ENCODE measurements at regions not wholly inside any gene's neighbourhood (a gene's known extent, or its start where the extent isn't known, plus 50 kb on each side); places are given as distances from the start of the nearest gene placed in this dataset.

DNA sequence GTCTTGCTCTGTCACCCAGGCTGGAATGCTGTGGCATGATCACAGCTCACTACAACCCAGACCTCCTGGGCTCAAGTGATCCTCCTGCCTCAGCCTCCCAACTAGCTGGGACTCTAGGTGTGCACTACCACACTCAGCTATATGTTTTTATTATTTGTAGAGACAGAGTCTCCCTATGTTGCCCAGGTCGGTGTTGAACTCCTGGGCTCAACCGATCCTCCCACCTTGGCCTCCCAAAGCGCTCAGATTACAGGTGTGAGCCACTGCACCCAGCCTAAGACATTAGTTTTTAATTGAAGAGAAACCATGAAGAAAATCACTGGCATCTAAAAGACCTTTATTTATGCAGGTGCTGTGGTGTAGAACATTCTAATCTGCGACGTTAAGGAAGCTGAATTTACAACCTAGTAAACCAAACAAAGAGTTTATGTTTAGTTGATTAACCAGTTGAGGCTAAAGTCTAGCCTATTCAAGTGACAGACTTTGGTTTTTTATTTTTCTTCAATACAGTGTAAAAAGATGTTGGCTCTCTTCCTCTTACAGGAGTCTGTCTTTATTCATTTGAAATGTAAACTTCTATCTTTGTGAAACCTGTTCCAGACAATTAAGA, 52.5 kb upstream of the NBL1 start:
- no peak overlapping the region for H3K27ac ChIP-seq
- POLR2A ChIA-PET (ENCODE audit: low non-redundant PET), result no interaction called here
- TF ChIP-seq, protein P1, sequence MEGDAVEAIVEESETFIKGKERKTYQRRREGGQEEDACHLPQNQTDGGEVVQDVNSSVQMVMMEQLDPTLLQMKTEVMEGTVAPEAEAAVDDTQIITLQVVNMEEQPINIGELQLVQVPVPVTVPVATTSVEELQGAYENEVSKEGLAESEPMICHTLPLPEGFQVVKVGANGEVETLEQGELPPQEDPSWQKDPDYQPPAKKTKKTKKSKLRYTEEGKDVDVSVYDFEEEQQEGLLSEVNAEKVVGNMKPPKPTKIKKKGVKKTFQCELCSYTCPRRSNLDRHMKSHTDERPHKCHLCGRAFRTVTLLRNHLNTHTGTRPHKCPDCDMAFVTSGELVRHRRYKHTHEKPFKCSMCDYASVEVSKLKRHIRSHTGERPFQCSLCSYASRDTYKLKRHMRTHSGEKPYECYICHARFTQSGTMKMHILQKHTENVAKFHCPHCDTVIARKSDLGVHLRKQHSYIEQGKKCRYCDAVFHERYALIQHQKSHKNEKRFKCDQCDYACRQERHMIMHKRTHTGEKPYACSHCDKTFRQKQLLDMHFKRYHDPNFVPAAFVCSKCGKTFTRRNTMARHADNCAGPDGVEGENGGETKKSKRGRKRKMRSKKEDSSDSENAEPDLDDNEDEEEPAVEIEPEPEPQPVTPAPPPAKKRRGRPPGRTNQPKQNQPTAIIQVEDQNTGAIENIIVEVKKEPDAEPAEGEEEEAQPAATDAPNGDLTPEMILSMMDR (conservative IDR thresholded peaks at IDR 0.05; ENCODE audit: low read depth), result no peak
- no peak for DNase-seq (ENCODE audit: low spot score)
- CTCF ChIA-PET, result no interaction called here

DNA sequence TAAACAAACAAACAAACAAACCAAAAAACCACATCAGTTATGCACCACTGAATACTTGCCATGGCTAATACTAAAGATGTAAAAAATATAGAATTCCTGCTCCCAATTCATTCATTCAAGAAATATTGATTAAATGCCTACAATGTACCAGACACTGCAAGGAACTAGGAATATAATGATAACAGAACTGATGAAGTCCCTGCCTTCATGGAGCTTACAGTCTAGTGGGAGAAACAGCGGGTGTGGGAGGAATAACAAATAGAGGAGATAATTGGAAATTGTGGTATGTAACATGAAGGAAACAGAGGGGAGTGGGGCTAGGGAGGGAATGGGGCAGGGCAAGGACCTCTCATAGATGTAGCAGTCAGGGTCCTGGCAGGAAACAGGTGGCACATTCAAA, 58.6 kb upstream of the NBL1 start:
- H3K27ac ChIP-seq, result no peak overlapping the region
- TF ChIP-seq, protein P1 (conservative IDR thresholded peaks at IDR 0.05; ENCODE audit: low read depth), result no peak
- no peak for DNase-seq (ENCODE audit: low spot score)
- ChIA-PET POLR2A (ENCODE audit: low non-redundant PET) (no interaction called here), CTCF (interaction anchor here (0.7 kb wide), 1 partner anchor 491 kb away, joined by 3 read pairs; no protein-coding TSS in a partner anchor)

GRCh38 chr1:19582318-19582717, 61.8 kb upstream of the NBL1 start:
- CTCF ChIA-PET, result interaction anchor here (0.6 to 1.1 kb wide), 6 partner anchors 9 to 294 kb away, joined by 3 to 7 read pairs (median 4); partner anchors contain the start of gene AKR7A3
- TF ChIP-seq, protein P1 (conservative IDR thresholded peaks at IDR 0.05; ENCODE audit: low read depth), result peak; percentile 42
- no peak overlapping the region for H3K27ac ChIP-seq
- POLR2A ChIA-PET (ENCODE audit: low non-redundant PET), result no interaction called here
- DNase-seq (ENCODE audit: low spot score), result peak; percentile 41

GRCh38 chr1:19581381-19581780, 62.7 kb upstream of the NBL1 start:
- POLR2A ChIA-PET (ENCODE audit: low non-redundant PET), result no interaction called here
- TF ChIP-seq, protein P1 (conservative IDR thresholded peaks at IDR 0.05; ENCODE audit: low read depth), result no peak
- DNase-seq (ENCODE audit: low spot score), result no peak
- CTCF ChIA-PET, result interaction anchor here (0.7 kb wide), 1 partner anchor 293 kb away, joined by 3 read pairs; the partner anchor contains the start of gene AKR7A3
- no peak overlapping the region for H3K27ac ChIP-seq

GRCh38 chr1:19577561-19577960, 66.5 kb upstream of the NBL1 start:
- no peak for DNase-seq (ENCODE audit: low spot score)
- H3K27ac ChIP-seq, result no peak overlapping the region
- TF ChIP-seq, protein P1 (conservative IDR thresholded peaks at IDR 0.05; ENCODE audit: low read depth), result no peak
- ChIA-PET CTCF (no interaction called here), POLR2A (ENCODE audit: low non-redundant PET) (no interaction called here)

DNA sequence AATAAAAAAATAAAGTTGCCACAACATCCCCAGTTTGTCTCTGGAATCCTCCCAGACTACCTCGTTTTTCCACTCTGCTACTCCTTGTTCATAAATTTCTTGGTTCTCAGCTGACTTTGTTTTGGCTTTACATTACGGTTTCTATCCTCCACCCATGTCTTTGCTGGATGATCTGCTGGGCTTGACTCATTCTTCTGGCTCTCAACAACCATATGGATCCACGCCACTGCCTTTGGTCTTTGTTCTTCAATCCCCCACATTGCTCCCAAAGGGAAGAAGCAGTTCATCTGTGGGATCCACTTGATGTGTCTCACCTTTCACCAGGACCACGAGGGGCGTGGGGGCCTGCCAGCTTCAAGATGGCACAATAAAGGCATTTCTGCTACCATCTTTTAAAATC, 67.1 kb upstream of the NBL1 start:
- H3K27ac ChIP-seq, result no peak overlapping the region
- ChIA-PET POLR2A (ENCODE audit: low non-redundant PET) (no interaction called here), CTCF (no interaction called here)
- no peak for DNase-seq (ENCODE audit: low spot score)
- TF ChIP-seq, protein P1 (conservative IDR thresholded peaks at IDR 0.05; ENCODE audit: low read depth), result no peak

Data from RWPE1 (cell line).